ENCODE measurements at regions not wholly inside any gene's neighbourhood (a gene's known extent, or its start where the extent isn't known, plus 50 kb on each side); places are given as distances from the start of the nearest gene placed in this dataset.
"Not testable (repeated sequence)": the region's sequence is repeated elsewhere in the genome, so short reads cannot be mapped to it uniquely, and the experiment has no call there.

DNA sequence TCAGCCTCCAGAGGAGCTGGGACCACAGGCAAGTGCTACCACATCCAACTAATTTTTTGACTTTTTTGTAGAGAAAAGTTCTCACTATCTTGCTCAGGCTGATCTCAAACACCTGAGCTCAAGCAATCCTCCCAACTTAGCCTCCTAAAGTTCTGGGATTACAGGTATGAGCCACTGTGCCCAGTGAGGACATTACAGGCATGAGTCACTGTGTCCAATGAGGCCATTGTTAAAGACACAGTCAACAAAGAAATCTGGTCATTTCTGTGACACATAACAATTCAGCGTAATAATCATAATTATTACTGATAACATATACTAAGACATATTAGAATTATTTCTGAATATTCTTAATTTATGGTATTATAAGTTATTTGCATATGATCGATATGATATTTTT is 463.4 kb upstream of the NDN start:
- DNase-seq (ENCODE audit: low spot score), result no peak

GRCh38 chr15:24158306-24158705 is 471.2 kb upstream of the NDN start:
- DNase-seq (ENCODE audit: low spot score), result not testable (repeated sequence)

- not testable (repeated sequence) for DNase-seq (ENCODE audit: low spot score)
These were observed 478.4 kb upstream of the NDN start for GRCh38 chr15:24165512-24165911.

DNA sequence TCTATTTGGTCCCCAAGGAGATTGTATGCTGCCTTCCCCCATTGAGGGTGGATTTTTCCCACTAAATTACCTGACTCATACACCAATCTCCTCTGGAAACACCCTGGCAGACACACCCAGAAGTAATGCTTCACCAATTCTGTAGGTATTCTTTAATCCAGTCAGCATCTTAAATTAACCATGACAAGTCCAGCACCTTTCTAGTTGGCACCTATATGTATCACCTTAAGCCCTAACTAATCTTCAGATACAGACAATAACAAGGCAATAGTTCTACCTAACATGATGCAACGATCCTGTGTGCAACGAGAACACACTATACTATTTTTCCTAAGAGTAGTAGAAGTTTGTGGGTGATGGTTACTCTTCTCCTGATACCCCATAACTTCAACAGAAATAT is 473.3 kb upstream of the NPAP1 start:
- not testable (repeated sequence) for DNase-seq (ENCODE audit: low spot score)

GRCh38 chr15:24211742-24212476 is 463.7 kb upstream of the NPAP1 start:
- not testable (repeated sequence) for DNase-seq (ENCODE audit: low spot score)

- DNase-seq (ENCODE audit: low spot score), result no peak
These were observed 451.8 kb upstream of the NPAP1 start for GRCh38 chr15:24223739-24224138.

DNA sequence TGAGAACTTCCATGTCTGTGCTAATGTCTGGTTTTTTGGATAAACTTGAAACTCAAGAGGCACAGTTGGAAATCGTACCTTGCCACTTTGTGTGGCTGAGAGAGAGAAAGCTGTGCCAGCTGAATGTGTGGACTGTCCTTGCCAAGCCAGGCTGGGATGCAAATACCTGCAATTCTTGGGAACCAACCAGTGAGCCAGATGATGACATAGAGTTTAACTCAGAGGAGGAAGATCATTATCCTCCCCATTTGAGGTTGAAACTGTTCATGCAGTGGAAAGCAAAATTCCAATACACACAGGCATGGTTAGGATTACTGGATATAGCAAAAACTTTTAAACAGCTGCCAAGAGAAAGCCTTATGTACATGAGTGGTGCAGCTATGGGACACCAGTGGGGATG is 451.4 kb upstream of the NPAP1 start:
- no peak for DNase-seq (ENCODE audit: low spot score)

- not testable (repeated sequence) for DNase-seq (ENCODE audit: low spot score)
These were observed 446.7 kb upstream of the NPAP1 start for GRCh38 chr15:24228922-24229321.

DNA sequence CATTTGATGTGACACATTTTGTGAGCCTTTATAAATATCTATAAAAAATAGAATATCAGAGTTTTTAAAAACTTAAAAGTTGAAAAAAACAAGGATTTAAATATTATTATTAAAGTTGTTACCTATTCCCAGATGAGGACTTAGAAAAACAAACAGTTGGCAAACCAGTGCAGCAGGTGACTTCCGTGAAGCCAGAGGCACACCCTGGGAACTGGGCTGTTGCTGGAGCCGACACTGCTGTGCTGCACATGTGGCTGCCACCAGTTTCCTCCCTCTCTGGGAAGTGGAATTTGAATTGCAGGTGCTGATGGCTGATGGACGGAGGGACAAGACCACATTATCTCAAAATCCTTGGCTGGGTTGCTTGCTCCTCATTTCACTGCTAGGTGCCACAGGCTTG is 442.4 kb upstream of the NPAP1 start:
- not testable (repeated sequence) for DNase-seq (ENCODE audit: low spot score)

DNA sequence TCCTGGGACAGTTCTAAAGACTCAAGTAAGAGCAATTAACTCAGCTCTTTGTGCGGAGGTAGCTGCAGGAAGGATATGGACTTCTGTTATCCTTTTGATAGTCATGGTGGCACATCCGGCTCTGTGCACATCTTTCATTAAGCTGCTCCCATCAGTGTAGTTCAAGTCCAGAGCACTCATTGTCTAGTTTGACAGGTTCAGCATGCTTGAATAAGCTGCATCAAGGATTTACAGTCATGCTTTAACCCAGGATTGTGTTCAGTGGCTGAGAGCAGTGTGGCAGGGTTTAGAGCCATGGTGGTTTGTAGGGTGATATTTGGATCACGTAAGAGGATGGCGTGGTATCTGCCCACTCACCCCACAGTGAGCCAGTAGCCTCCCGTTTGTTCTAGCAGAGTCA is 435.0 kb upstream of the NPAP1 start:
- DNase-seq (ENCODE audit: low spot score), result not testable (repeated sequence)

- not testable (repeated sequence) for DNase-seq (ENCODE audit: low spot score)
These were observed 416.5 kb upstream of the NPAP1 start for GRCh38 chr15:24259106-24259505.

DNA sequence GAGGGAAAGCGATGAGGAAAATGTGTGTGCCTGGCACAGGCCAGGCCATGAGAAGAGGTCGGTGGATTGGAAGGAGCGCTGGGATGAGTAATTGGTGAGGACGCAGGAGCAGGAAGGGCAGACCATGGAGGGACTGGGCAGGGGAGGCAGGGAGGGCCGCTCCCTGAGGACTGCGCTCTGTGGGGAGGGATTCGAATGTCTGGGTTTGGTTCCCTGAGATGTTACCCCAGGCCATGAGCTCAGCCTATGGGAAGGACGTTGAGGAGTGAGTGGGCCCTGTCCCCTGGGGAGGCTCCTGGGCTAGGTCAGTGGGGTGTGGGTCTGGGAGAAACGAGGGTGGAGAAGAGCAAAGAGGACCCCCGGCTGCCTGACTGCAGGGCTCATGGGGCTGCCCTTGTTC is 415.2 kb upstream of the NPAP1 start:
- not testable (repeated sequence) for DNase-seq (ENCODE audit: low spot score)

DNA sequence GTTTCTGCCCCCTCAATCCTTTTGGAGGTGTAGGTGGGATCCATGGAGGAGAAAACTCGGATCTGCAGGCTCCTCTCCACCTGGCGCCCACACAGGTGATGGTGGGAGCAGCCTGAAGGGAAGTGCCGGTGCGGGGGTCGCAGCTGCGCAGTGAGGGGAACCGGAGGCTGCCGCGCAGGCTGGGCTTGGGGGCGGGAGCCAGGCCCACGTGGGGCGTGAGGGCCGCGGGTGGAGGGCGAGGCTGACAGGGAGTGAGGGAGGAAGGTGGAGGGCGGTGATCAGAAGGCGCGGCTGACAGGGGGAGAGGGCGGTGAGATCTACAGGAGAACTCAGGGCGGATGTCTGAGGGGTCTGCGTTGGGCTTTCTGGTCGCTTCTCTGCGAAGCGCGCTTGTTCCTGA is 414.7 kb upstream of the NPAP1 start:
- DNase-seq (ENCODE audit: low spot score), result not testable (repeated sequence)

GRCh38 chr15:24268536-24269165 is 406.9 kb upstream of the NPAP1 start:
- DNase-seq (ENCODE audit: low spot score), result not testable (repeated sequence)

GRCh38 chr15:24269166-24269571 is 406.4 kb upstream of the NPAP1 start:
- no peak for DNase-seq (ENCODE audit: low spot score)

DNA sequence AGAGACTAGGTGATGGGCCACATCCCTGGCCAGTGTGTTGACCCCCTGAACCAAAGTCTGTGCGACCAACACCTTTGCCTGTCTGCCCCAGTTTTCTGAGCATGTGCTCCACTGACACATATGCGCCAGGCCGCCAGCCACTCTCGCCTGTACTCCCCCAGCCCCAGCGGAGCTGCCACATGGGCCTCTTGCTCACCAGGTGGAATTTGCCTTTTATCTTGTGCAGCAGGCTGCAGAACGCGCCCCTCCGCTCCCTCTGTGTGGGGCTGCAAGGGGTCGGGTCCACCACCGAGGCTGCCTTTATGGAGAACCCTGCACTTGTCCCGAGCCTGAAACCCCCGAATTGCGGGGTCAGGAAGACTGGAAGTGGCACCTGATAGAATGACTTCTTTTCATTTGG is 405.7 kb upstream of the NPAP1 start:
- DNase-seq (ENCODE audit: low spot score), result no peak

DNA sequence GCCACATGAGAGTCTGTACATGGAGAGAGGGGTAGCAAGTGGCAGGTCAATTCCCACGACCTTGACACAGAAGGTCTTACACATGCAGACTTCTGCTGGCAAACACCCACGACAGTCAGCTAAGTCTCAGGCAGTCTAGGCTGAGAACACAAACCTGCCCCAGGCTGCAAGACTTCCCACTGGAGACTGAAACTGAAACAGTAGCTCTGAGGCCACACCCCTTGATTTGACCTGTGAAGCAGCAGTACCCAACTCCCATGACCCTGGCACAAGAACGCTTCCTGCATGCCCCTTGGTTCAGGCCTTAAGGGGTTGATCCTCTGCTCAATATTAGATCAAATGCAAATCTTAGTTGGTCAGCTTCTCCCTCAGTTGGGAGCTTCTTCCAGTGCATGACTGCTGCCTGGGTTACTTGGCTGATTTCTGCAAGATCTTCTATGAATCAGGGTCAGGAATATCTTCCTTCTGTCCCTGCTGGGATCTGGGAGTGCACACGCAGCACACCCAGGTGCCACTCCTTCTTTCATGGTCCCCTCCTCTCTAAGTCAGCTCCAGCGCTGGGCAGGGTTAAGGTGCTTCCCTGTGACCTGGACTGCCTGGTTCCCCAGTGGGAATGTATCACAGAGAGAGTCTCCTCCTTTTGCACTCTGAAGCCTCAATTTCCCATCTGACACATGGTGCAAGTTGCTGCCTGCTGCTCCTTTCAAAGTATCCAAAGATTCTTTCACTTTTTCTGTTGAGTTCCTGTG is 403.9 kb upstream of the NPAP1 start:
- DNase-seq (ENCODE audit: low spot score), result not testable (repeated sequence)

GRCh38 chr15:24292837-24293236 is 382.7 kb upstream of the NPAP1 start:
- DNase-seq (ENCODE audit: low spot score), result no peak

- DNase-seq (ENCODE audit: low spot score), result not testable (repeated sequence)
These were observed 374.7 kb upstream of the NPAP1 start for GRCh38 chr15:24300804-24301368.

DNA sequence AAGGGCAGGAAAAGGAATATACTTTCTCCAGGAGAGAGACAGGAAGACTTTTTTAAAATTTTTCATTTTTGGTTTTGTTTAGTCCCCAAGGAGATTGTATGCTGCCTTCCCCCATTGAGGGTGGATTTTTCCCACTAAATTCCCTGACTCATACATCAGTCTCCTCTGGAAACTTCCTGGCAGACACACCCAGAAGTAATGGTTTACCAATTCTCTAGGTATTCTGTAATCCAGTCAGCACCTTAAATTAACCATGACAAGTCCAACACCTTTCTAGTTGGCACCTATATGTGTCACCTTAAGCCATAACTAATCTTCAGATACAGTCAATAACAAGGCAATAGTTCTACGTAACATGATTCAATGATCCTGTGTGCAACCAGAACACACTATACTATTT is 373.6 kb upstream of the NPAP1 start:
- not testable (repeated sequence) for DNase-seq (ENCODE audit: low spot score)

- not testable (repeated sequence) for DNase-seq (ENCODE audit: low spot score)
These were observed 370.8 kb upstream of the NPAP1 start for GRCh38 chr15:24304747-24305146.

GRCh38 chr15:24305643-24306042 is 369.9 kb upstream of the NPAP1 start:
- DNase-seq (ENCODE audit: low spot score), result not testable (repeated sequence)

- DNase-seq (ENCODE audit: low spot score), result not testable (repeated sequence)
These were observed 365.9 kb upstream of the NPAP1 start for GRCh38 chr15:24309700-24310099.
